ENCODE measurements at regions not wholly inside any gene's neighbourhood (a gene's known extent, or its start where the extent isn't known, plus 50 kb on each side); places are given as distances from the start of the nearest gene placed in this dataset.

- TF ChIP-seq ZNF843 (tag by site-specific recombination; IDR thresholded peaks at IDR 0.05) = no peak
- no peak for TF ChIP-seq ZNF514 (tag by site-specific recombination; IDR thresholded peaks at IDR 0.05)
Observed at GRCh38 chr7:91644256-91644655, 236.2 kb downstream of the MTERF1 start (continued).

GRCh38 chr7:91645542-91645941, 235.0 kb downstream of the MTERF1 start:
- Histone ChIP-seq H3K27ac (ENCODE audit: extremely low read depth, low read depth, low read length) (no peak overlapping the region), H3K9me3 (ENCODE audit: control insufficient read depth, insufficient read depth, low read depth, low read length) (no peaks in the 10 kb centered on the region), H3K4me1 (ENCODE audit: control insufficient read depth, insufficient read depth, low read length) (no peaks in the 10 kb centered on the region), H3K4me3 (ENCODE audit: low read depth, low read length) (no peak overlapping the region), H3K36me3 (ENCODE audit: control insufficient read depth in 2 of 2, insufficient read depth in 1 of 2, low read length in 2 of 2) (no peaks in the 10 kb centered on the region)
- CTCF ChIA-PET = interaction anchor here (0.7 kb wide), 1 partner anchor 564 kb away, joined by 3 read pairs; no protein-coding TSS in a partner anchor
- POLR2A ChIA-PET = no interaction called here
- TF ChIP-seq PRDM10 (tag by site-specific recombination; IDR thresholded peaks at IDR 0.05) (no peak), ZNF146 (tag by site-specific recombination; IDR thresholded peaks at IDR 0.05) (peak; percentile 66), ZNF768 (tag by site-specific recombination; IDR thresholded peaks at IDR 0.05) (no peak)

- CTCF ChIA-PET = no interaction called here
- Histone ChIP-seq H3K36me3 (ENCODE audit: control insufficient read depth in 2 of 2, insufficient read depth in 1 of 2, low read length in 2 of 2) (no peaks in the 10 kb centered on the region), H3K27ac (ENCODE audit: extremely low read depth, low read depth, low read length) (no peak overlapping the region), H3K4me3 (ENCODE audit: low read depth, low read length) (no peak overlapping the region), H3K9me3 (ENCODE audit: control insufficient read depth, insufficient read depth, low read depth, low read length) (no peaks in the 10 kb centered on the region), H3K4me1 (ENCODE audit: control insufficient read depth, insufficient read depth, low read length) (no peaks in the 10 kb centered on the region)
- TF ChIP-seq ZBTB20 (tag by site-specific recombination; IDR thresholded peaks at IDR 0.05) (no peak), OSR2 (tag by site-specific recombination; IDR thresholded peaks at IDR 0.05) (no peak), ZNF157 (tag by site-specific recombination; IDR thresholded peaks at IDR 0.05) (no peak), SETDB1 (IDR thresholded peaks at IDR 0.05; ENCODE audit: insufficient read length, low read length) (no peak), PRDM6 (tag by site-specific recombination; IDR thresholded peaks at IDR 0.05) (no peak)
- POLR2A ChIA-PET = no interaction called here
Observed at GRCh38 chr7:91651986-91652385, 228.5 kb downstream of the MTERF1 start.

GRCh38 chr7:91653286-91653685, 227.2 kb downstream of the MTERF1 start:
- ChIA-PET CTCF (interaction anchor here (0.6 kb wide), 1 partner anchor 131 kb away, joined by 4 read pairs; no protein-coding TSS in a partner anchor), POLR2A (no interaction called here)
- H3K9me3 ChIP-seq (ENCODE audit: control insufficient read depth, insufficient read depth, low read depth, low read length) = no peaks in the 10 kb centered on the region
- H3K27ac ChIP-seq (ENCODE audit: extremely low read depth, low read depth, low read length) = no peak overlapping the region
- TF ChIP-seq ZNF624 (tag by site-specific recombination; IDR thresholded peaks at IDR 0.05) = no peak
- no peak for TF ChIP-seq SP2 (tag by site-specific recombination; IDR thresholded peaks at IDR 0.05)
- TF ChIP-seq ZIC2 (tag by site-specific recombination; IDR thresholded peaks at IDR 0.05) = no peak
- TF ChIP-seq PRDM4 (tag by site-specific recombination; IDR thresholded peaks at IDR 0.05) = no peak
- no peak for TF ChIP-seq ZNF791 (tag by site-specific recombination; IDR thresholded peaks at IDR 0.05)
- no peak for TF ChIP-seq GLIS1 (tag by site-specific recombination; IDR thresholded peaks at IDR 0.05)
- TF ChIP-seq ZNF239 (tag by site-specific recombination; IDR thresholded peaks at IDR 0.05) = no peak
- no peak for TF ChIP-seq SCRT2 (tag by site-specific recombination; IDR thresholded peaks at IDR 0.05)
- TF ChIP-seq PRDM1 (tag by site-specific recombination; IDR thresholded peaks at IDR 0.05) = no peak
- TF ChIP-seq ZBTB1 (tag by site-specific recombination; IDR thresholded peaks at IDR 0.05) = no peak
- TF ChIP-seq REPIN1 (tag by site-specific recombination; IDR thresholded peaks at IDR 0.05; ENCODE audit: low read depth) = no peak
- no peak for TF ChIP-seq ZNF140 (tag by site-specific recombination; IDR thresholded peaks at IDR 0.05)
- no peaks in the 10 kb centered on the region for H3K36me3 ChIP-seq (ENCODE audit: control insufficient read depth in 2 of 2, insufficient read depth in 1 of 2, low read length in 2 of 2)
- no peaks in the 10 kb centered on the region for H3K4me1 ChIP-seq (ENCODE audit: control insufficient read depth, insufficient read depth, low read length)
- H3K4me3 ChIP-seq (ENCODE audit: low read depth, low read length) = no peak overlapping the region
